Esophagus squamous epithelium (tissue), 4 donors: ENCODE measurements at regions not wholly inside any gene's neighbourhood (a gene's known extent, or its start where the extent isn't known, plus 50 kb on each side); places are given as distances from the start of the nearest gene placed in this dataset.

Experiments used
- CTCF ChIP-seq, 6 experiments: fragments of 450-650 bp in 4 of 6; fragments of 200-600 bp in 2 of 6; sonication (generic) in 2 of 6; IDR thresholded peaks; one replicate each; pipeline ENCODE4 v1.5.1; 2016 to 2019; ENCODE audit warnings: antibody characterized with exemption in 6 of 6, mild to moderate bottlenecking in 4 of 6, moderate library complexity in 4 of 6
- POLR2A ChIP-seq, 4 donors: fragments of 450-650 bp; IDR thresholded peaks; one replicate each; pipeline ENCODE4 v1.6.1; 2017; ENCODE audit warnings: antibody characterized with exemption in 4 of 4, mild to moderate bottlenecking in 4 of 4, moderate library complexity in 3 of 4

GRCh38 chr22:44389181-44389580, 76.4 kb upstream of the SHISAL1 start:
- TF ChIP-seq CTCF (IDR thresholded peaks at IDR 0.05) (no peak), POLR2A (IDR thresholded peaks at IDR 0.05) (no peak)
